Right ventricle myocardium inferior (tissue), 1 donor: ENCODE measurements at regions not wholly inside any gene's neighbourhood (a gene's known extent, or its start where the extent isn't known, plus 50 kb on each side); places are given as distances from the start of the nearest gene placed in this dataset.
"Not testable (repeated sequence)": the region's sequence is repeated elsewhere in the genome, so short reads cannot be mapped to it uniquely, and the experiment has no call there.

Source experiments
- ATAC-seq: fragments of 200-7000 bp; cut with Tn5 transposase; one replicate; pipeline ENCODE4 v1.9.1; 2020; ENCODE audit warnings: mild to moderate bottlenecking, moderate library complexity
- DNase-seq: peaks from one replicate; pipeline ENCODE4 v3.0.0; 2021; ENCODE audit errors: missing footprints
- intact Hi-C: fragments of 100-400 bp; cut with DNase I; formaldehyde crosslinking; loops from one replicate; pipeline ENCODE4 v1.11.0; 2022
- donor health status: DM: no; HTN: yes; CAD: no; lungs with severe emphysema.

- intact Hi-C loops, result no loop called here
- ATAC-seq (no peak), DNase-seq (no peak)
These were observed 413.3 kb upstream of the RORB start for GRCh38 chr9:74083681-74084433.

GRCh38 chr9:74085384-74086037 lies 411.6 kb upstream of the RORB start:
- ATAC-seq, DNase-seq, intact Hi-C loops: not testable (repeated sequence)

- intact Hi-C loops, DNase-seq, ATAC-seq: not testable (repeated sequence)
These were observed 406.2 kb upstream of the RORB start for GRCh38 chr9:74090921-74091320.

- DNase-seq, result no peak
- ATAC-seq, result no peak
- intact Hi-C loops, result no loop called here
These were observed 404.7 kb upstream of the RORB start for GRCh38 chr9:74092491-74092834.

- intact Hi-C loops, ATAC-seq, DNase-seq: not testable (repeated sequence)
These were observed 403.1 kb upstream of the RORB start for GRCh38 chr9:74094037-74094436.

GRCh38 chr9:74094766-74095165 lies 402.4 kb upstream of the RORB start:
- ATAC-seq (no peak), DNase-seq (no peak)
- intact Hi-C loops, result no loop called here

GRCh38 chr9:74095925-74096324 lies 401.2 kb upstream of the RORB start:
- DNase-seq, result no peak
- intact Hi-C loops, result no loop called here
- ATAC-seq, result no peak

GRCh38 chr9:74096420-74096819 lies 400.7 kb upstream of the RORB start:
- intact Hi-C loops, result no loop called here
- ATAC-seq (no peak), DNase-seq (no peak)

- intact Hi-C loops, result no loop called here
- DNase-seq (no peak), ATAC-seq (no peak)
These were observed 397.1 kb upstream of the RORB start for GRCh38 chr9:74100042-74100441.

- intact Hi-C loops, DNase-seq, ATAC-seq: not testable (repeated sequence)
These were observed 395.0 kb upstream of the RORB start for GRCh38 chr9:74102148-74102547.

- intact Hi-C loops, result no loop called here
- DNase-seq, result no peak
These were observed 394.4 kb upstream of the RORB start for GRCh38 chr9:74102702-74103101.

GRCh38 chr9:74107692-74108091 lies 389.4 kb upstream of the RORB start:
- DNase-seq (no peak), ATAC-seq (no peak)

More at GRCh38 chr9:74102702-74103101, 394.4 kb upstream of the RORB start:
- no peak for ATAC-seq

GRCh38 chr9:74115976-74116375 lies 381.2 kb upstream of the RORB start:
- intact Hi-C loops, result no loop called here
- ATAC-seq, result no peak
- DNase-seq, result no peak

More at GRCh38 chr9:74107692-74108091, 389.4 kb upstream of the RORB start:
- intact Hi-C loops, result no loop called here

- ATAC-seq, result no peak
- intact Hi-C loops, result no loop called here
- no peak for DNase-seq
These were observed 380.0 kb upstream of the RORB start for GRCh38 chr9:74117151-74117550.

- DNase-seq (no peak), ATAC-seq (no peak)
- intact Hi-C loops, result no loop called here
These were observed 379.4 kb upstream of the RORB start for GRCh38 chr9:74117731-74118130.

- intact Hi-C loops, result no loop called here
- ATAC-seq, result no peak
- no peak for DNase-seq
These were observed 377.1 kb upstream of the RORB start for GRCh38 chr9:74120061-74120460.

GRCh38 chr9:74120470-74120869 lies 376.7 kb upstream of the RORB start:
- ATAC-seq (no peak), DNase-seq (no peak)
- intact Hi-C loops, result no loop called here

GRCh38 chr9:74122216-74122615 lies 374.9 kb upstream of the RORB start:
- intact Hi-C loops, result no loop called here
- no peak for DNase-seq
- ATAC-seq, result no peak

- ATAC-seq (no peak), DNase-seq (no peak)
- intact Hi-C loops, result no loop called here
These were observed 374.5 kb upstream of the RORB start for GRCh38 chr9:74122661-74123060.

GRCh38 chr9:74125941-74126340 lies 371.2 kb upstream of the RORB start:
- DNase-seq (no peak), ATAC-seq (no peak)
- intact Hi-C loops, result no loop called here
